SK-N-SH (cell line): ENCODE measurements at regions not wholly inside any gene's neighbourhood (a gene's known extent, or its start where the extent isn't known, plus 50 kb on each side); places are given as distances from the start of the nearest gene placed in this dataset.

Source experiments
- CTCF ChIA-PET: fragments of 300-600, 350-600 bp; formaldehyde crosslinking; extraction: SDS; loops from one replicate; lab custom pipeline; 2021; lab: Yijun Ruan, JAX
- POLR2A ChIA-PET: fragments of 350-600 bp; sonication (Branson Sonifier 250); formaldehyde crosslinking; extraction: SDS; loops from one replicate; lab custom pipeline; 2020; ENCODE audit warnings: antibody characterized with exemption, inconsistent platforms; lab: Yijun Ruan, JAX
- DNase-seq: peaks from one replicate; pipeline ENCODE4 v3.0.0; 2012
- H2AFZ ChIP-seq: fragments of 200-600 bp; sonication (generic); 2 replicates; pipeline ENCODE4 v1.8.1; 2016; ENCODE audit warnings: antibody characterized with exemption, mild to moderate bottlenecking, low read depth
- H3F3A ChIP-seq: fragments of 200-600 bp; sonication (generic); replicated peaks from 2 replicates; pipeline ENCODE3; 2016; ENCODE audit warnings: antibody characterized with exemption, mild to moderate bottlenecking; ENCODE audit not compliant: insufficient read depth
- H3K27ac ChIP-seq, 2 experiments: fragments of 200-500 bp in 1 of 2; fragments of 200-600 bp in 1 of 2; sonication (Bioruptor generic) in 1 of 2; sonication (generic), shearing (Covaris generic) in 1 of 2; 2 replicates each; pipeline versions ENCODE4 v1.5.1 to v1.6.1; 2014 to 2016; ENCODE audit warnings: low read depth in 2 of 2, inconsistent platforms in 1 of 2, low read length in 1 of 2, mild to moderate bottlenecking in 1 of 2, mixed read lengths in 1 of 2
- H3K27me3 ChIP-seq: fragments of 200-600 bp; sonication (generic), shearing (Covaris generic); 2 replicates; pipeline ENCODE4 v1.6.1; 2016; ENCODE audit warnings: mixed run types; ENCODE audit not compliant: insufficient read depth
- H3K36me3 ChIP-seq, 2 experiments: fragments of 200-500 bp in 1 of 2; fragments of 200-600 bp in 1 of 2; sonication (Bioruptor generic) in 1 of 2; sonication (generic) in 1 of 2; replicated peaks in 1 of 2; 2 replicates each; pipeline versions ENCODE3 to v1.5.1; 2014 to 2016; ENCODE audit warnings: low read length in 1 of 2, mild to moderate bottlenecking in 1 of 2; ENCODE audit not compliant: insufficient read depth in 2 of 2, control insufficient read depth in 1 of 2
- H3K4me1 ChIP-seq, 2 experiments: fragments of 200-500 bp in 1 of 2; fragments of 200-600 bp in 1 of 2; sonication (Bioruptor generic) in 1 of 2; sonication (generic), shearing (Covaris generic) in 1 of 2; 2 replicates each; pipeline versions ENCODE4 v1.5.1 to v1.6.1; 2014 to 2016; ENCODE audit warnings: low read depth in 1 of 2, low read length in 1 of 2, mixed run types in 1 of 2; ENCODE audit not compliant: insufficient read depth in 2 of 2, control insufficient read depth in 1 of 2
- H3K4me2 ChIP-seq: fragments of 200-600 bp; sonication (generic), shearing (Covaris generic); 2 replicates; pipeline ENCODE4 v1.6.1; 2017; ENCODE audit warnings: mixed run types
- H3K4me3 ChIP-seq, 2 experiments: fragments of 200-500 bp in 1 of 2; fragments of 200-600 bp in 1 of 2; sonication (Bioruptor generic) in 1 of 2; sonication (generic), shearing (Covaris generic) in 1 of 2; 2 replicates each; pipeline versions ENCODE4 v1.5.1 to v1.8.1; 2014 to 2016; ENCODE audit warnings: low read depth in 2 of 2, inconsistent platforms in 1 of 2, low read length in 1 of 2, mild to moderate bottlenecking in 1 of 2, mixed read lengths in 1 of 2, moderate library complexity in 1 of 2
- H3K79me2 ChIP-seq: fragments of 200-600 bp; sonication (generic); 2 replicates; pipeline ENCODE4 v1.8.1; 2017; ENCODE audit warnings: mild to moderate bottlenecking; ENCODE audit not compliant: insufficient read depth
- H3K9ac ChIP-seq: fragments of 200-600 bp; sonication (generic); 2 replicates; pipeline ENCODE4 v1.6.1; 2017; ENCODE audit warnings: mixed run types
- H3K9me2 ChIP-seq: fragments of 200-600 bp; sonication (generic); 2 replicates; pipeline ENCODE4 v1.6.1; 2017; ENCODE audit warnings: mixed run types
- H3K9me3 ChIP-seq: fragments of 200-600 bp; sonication (generic); 2 replicates; pipeline ENCODE4 v1.6.1; 2017; ENCODE audit warnings: mixed run types, mild to moderate bottlenecking, moderate library complexity
- H4K20me1 ChIP-seq: fragments of 200-600 bp; sonication (generic); 2 replicates; pipeline ENCODE4 v1.6.1; 2017; ENCODE audit warnings: mild to moderate bottlenecking, mixed run types; ENCODE audit not compliant: insufficient read depth
- ELF1 ChIP-seq: IDR thresholded peaks from 2 replicates; pipeline ENCODE4 v1.4.0; 2012
- FOXM1 ChIP-seq: IDR thresholded peaks from 2 replicates; pipeline ENCODE4 v1.4.0; 2012; ENCODE audit warnings: low read depth, mild to moderate bottlenecking
- GABPA ChIP-seq: IDR thresholded peaks from 2 replicates; pipeline ENCODE4 v1.4.0; 2012; ENCODE audit warnings: low read depth, mild to moderate bottlenecking
- JUND ChIP-seq: IDR thresholded peaks from 2 replicates; pipeline ENCODE4 v1.4.0; 2012
- MXI1 ChIP-seq: IDR thresholded peaks from 2 replicates; pipeline ENCODE4 v1.6.1; 2012; ENCODE audit warnings: mild to moderate bottlenecking, low read depth, low read length, improper control_type of control experiment
- NFIC ChIP-seq: IDR thresholded peaks from 2 replicates; pipeline ENCODE4 v1.4.0; 2012; ENCODE audit warnings: borderline replicate concordance
- POLR2AphosphoS5 ChIP-seq: IDR thresholded peaks from 2 replicates; pipeline ENCODE4 v1.6.1; 2012; ENCODE audit warnings: low read depth, low read length
- RXRA ChIP-seq: IDR thresholded peaks from 2 replicates; pipeline ENCODE4 v1.4.0; 2012; ENCODE audit warnings: low read depth, mild to moderate bottlenecking, borderline replicate concordance
- SIN3A ChIP-seq: IDR thresholded peaks from 2 replicates; pipeline ENCODE4 v1.6.1; 2012; ENCODE audit warnings: low read depth, mild to moderate bottlenecking, low read length, moderate library complexity, borderline replicate concordance
- TCF12 ChIP-seq: IDR thresholded peaks from 2 replicates; pipeline ENCODE4 v1.4.0; 2012
- YY1 ChIP-seq: IDR thresholded peaks from 2 replicates; pipeline ENCODE4 v1.4.0; 2012; ENCODE audit warnings: low read depth, mild to moderate bottlenecking
- WGBS: methylation state at CpG from one replicate; pipeline ENCODE4 v1.1.6; 2017; ENCODE audit warnings: low lambda C conversion rate; 5-methylcytosine and 5-hydroxymethylcytosine counted together
- TF ChIP-seq, protein P1 (sequence below): IDR thresholded peaks from 2 replicates; pipeline ENCODE4; 2012
- TF ChIP-seq, protein P2 (sequence below): IDR thresholded peaks from 2 replicates; pipeline ENCODE4 v1.6.1; 2012; ENCODE audit warnings: mild to moderate bottlenecking, low read depth, low read length, moderate library complexity
- TF ChIP-seq, protein P3 (sequence below): fragments of 200-600 bp; sonication (generic); IDR thresholded peaks from 2 replicates; pipeline ENCODE4 v1.6.1; 2017; ENCODE audit warnings: antibody characterized with exemption, mild to moderate bottlenecking, moderate library complexity
- TF ChIP-seq, protein P4 (sequence below): fragments of 150-350 bp; IDR thresholded peaks from 2 replicates; pipeline ENCODE4 v1.6.1; 2016; ENCODE audit warnings: mild to moderate bottlenecking, low read depth, low read length

DNA sequence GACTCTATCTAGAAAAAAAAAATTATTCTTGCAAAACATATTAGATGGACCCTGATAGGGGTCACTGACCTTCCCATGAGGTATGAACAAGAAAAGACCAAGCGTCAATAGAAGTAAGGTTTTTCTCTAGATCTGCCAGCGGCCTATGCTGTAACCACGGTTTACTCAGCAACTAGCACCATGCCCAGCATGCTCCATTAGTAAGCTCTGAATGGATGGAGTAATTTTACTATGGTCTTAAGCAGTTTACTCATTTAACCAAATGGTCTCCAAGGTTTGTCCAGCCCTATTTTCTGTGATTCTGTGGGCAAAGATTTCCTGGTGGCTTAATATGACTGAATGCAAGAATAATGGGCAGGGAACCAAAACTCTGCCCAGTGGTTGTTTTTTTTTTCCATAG is 113.9 kb downstream of the ADSS2 start:
- H3K36me3 ChIP-seq, result no peaks in the 10 kb centered on the region
- H3K9me3 ChIP-seq, result no peaks in the 10 kb centered on the region
- no peaks in the 10 kb centered on the region for H3K27me3 ChIP-seq
- peaks cover 6% of the 10 kb centered on the region for H3F3A ChIP-seq
- no peaks in the 10 kb centered on the region for H4K20me1 ChIP-seq
- ChIA-PET CTCF (no interaction called here), POLR2A (no interaction called here)
- H3K27ac ChIP-seq, result no peak overlapping the region
- H2AFZ ChIP-seq, result no peak overlapping the region
- H3K4me3 ChIP-seq, result no peak overlapping the region
- no peak for DNase-seq
- H3K4me2 ChIP-seq, result no peak overlapping the region
- no peaks in the 10 kb centered on the region for H3K9me2 ChIP-seq
- TF ChIP-seq, protein P1, sequence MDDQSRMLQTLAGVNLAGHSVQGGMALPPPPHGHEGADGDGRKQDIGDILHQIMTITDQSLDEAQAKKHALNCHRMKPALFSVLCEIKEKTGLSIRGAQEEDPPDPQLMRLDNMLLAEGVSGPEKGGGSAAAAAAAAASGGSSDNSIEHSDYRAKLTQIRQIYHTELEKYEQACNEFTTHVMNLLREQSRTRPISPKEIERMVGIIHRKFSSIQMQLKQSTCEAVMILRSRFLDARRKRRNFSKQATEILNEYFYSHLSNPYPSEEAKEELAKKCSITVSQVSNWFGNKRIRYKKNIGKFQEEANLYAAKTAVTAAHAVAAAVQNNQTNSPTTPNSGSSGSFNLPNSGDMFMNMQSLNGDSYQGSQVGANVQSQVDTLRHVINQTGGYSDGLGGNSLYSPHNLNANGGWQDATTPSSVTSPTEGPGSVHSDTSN, result no peak
- TF ChIP-seq TCF12 (no peak), SIN3A (no peak), JUND (no peak), GABPA (no peak), MXI1 (no peak), NFIC (no peak), RXRA (no peak), POLR2AphosphoS5 (no peak), ELF1 (no peak), FOXM1 (no peak), YY1 (no peak)
- TF ChIP-seq, protein P2, sequence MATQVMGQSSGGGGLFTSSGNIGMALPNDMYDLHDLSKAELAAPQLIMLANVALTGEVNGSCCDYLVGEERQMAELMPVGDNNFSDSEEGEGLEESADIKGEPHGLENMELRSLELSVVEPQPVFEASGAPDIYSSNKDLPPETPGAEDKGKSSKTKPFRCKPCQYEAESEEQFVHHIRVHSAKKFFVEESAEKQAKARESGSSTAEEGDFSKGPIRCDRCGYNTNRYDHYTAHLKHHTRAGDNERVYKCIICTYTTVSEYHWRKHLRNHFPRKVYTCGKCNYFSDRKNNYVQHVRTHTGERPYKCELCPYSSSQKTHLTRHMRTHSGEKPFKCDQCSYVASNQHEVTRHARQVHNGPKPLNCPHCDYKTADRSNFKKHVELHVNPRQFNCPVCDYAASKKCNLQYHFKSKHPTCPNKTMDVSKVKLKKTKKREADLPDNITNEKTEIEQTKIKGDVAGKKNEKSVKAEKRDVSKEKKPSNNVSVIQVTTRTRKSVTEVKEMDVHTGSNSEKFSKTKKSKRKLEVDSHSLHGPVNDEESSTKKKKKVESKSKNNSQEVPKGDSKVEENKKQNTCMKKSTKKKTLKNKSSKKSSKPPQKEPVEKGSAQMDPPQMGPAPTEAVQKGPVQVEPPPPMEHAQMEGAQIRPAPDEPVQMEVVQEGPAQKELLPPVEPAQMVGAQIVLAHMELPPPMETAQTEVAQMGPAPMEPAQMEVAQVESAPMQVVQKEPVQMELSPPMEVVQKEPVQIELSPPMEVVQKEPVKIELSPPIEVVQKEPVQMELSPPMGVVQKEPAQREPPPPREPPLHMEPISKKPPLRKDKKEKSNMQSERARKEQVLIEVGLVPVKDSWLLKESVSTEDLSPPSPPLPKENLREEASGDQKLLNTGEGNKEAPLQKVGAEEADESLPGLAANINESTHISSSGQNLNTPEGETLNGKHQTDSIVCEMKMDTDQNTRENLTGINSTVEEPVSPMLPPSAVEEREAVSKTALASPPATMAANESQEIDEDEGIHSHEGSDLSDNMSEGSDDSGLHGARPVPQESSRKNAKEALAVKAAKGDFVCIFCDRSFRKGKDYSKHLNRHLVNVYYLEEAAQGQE, result no peak
- TF ChIP-seq, protein P3, sequence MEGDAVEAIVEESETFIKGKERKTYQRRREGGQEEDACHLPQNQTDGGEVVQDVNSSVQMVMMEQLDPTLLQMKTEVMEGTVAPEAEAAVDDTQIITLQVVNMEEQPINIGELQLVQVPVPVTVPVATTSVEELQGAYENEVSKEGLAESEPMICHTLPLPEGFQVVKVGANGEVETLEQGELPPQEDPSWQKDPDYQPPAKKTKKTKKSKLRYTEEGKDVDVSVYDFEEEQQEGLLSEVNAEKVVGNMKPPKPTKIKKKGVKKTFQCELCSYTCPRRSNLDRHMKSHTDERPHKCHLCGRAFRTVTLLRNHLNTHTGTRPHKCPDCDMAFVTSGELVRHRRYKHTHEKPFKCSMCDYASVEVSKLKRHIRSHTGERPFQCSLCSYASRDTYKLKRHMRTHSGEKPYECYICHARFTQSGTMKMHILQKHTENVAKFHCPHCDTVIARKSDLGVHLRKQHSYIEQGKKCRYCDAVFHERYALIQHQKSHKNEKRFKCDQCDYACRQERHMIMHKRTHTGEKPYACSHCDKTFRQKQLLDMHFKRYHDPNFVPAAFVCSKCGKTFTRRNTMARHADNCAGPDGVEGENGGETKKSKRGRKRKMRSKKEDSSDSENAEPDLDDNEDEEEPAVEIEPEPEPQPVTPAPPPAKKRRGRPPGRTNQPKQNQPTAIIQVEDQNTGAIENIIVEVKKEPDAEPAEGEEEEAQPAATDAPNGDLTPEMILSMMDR, result no peak
- TF ChIP-seq, protein P4, sequence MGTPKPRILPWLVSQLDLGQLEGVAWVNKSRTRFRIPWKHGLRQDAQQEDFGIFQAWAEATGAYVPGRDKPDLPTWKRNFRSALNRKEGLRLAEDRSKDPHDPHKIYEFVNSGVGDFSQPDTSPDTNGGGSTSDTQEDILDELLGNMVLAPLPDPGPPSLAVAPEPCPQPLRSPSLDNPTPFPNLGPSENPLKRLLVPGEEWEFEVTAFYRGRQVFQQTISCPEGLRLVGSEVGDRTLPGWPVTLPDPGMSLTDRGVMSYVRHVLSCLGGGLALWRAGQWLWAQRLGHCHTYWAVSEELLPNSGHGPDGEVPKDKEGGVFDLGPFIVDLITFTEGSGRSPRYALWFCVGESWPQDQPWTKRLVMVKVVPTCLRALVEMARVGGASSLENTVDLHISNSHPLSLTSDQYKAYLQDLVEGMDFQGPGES, result no peak
- H3K79me2 ChIP-seq, result no peaks in the 10 kb centered on the region
- H3K4me1 ChIP-seq, result peaks cover 0 to 4% of the 10 kb centered on the region in 2 experiments; a peak in 2 of 4 replicates
- H3K9ac ChIP-seq, result no peak overlapping the region
- 100% methylated on average over 3 of the region's 3 CpGs for WGBS
